Endothelial cell (in vitro differentiated cells): ENCODE measurements at regions not wholly inside any gene's neighbourhood (a gene's known extent, or its start where the extent isn't known, plus 50 kb on each side); places are given as distances from the start of the nearest gene placed in this dataset.

Experiments
- DNase-seq: peaks from one replicate; pipeline ENCODE4 v3.0.0; 2021; ENCODE audit warnings: low spot score
- H3K27ac Mint-ChIP-seq: one replicate; pipeline ENCODE4 v1.8.0; 2021; ENCODE audit warnings: mixed read lengths, inconsistent platforms; ENCODE audit not compliant: unreplicated experiment
- H3K27me3 Mint-ChIP-seq: one replicate; pipeline ENCODE4 v1.8.0; 2021; ENCODE audit warnings: mild to moderate bottlenecking, moderate library complexity, mixed read lengths, inconsistent platforms; ENCODE audit not compliant: unreplicated experiment
- H3K36me3 Mint-ChIP-seq: one replicate; pipeline ENCODE4 v1.8.0; 2021; ENCODE audit warnings: mild to moderate bottlenecking, low read depth, mixed read lengths, inconsistent platforms; ENCODE audit not compliant: unreplicated experiment
- H3K4me1 Mint-ChIP-seq: one replicate; pipeline ENCODE4 v1.8.0; 2021; ENCODE audit warnings: mild to moderate bottlenecking, mixed read lengths, inconsistent platforms; ENCODE audit not compliant: unreplicated experiment
- H3K4me3 Mint-ChIP-seq: one replicate; pipeline ENCODE4 v1.8.0; 2021; ENCODE audit warnings: mild to moderate bottlenecking, mixed read lengths, inconsistent platforms; ENCODE audit not compliant: unreplicated experiment
- H3K9me3 Mint-ChIP-seq: one replicate; pipeline ENCODE4 v1.8.0; 2021; ENCODE audit warnings: mixed read lengths, inconsistent platforms; ENCODE audit not compliant: unreplicated experiment
- TF ChIP-seq, protein P1 (sequence below): fragments of 200-600 bp; sonication (generic); IDR thresholded peaks from one replicate; pipeline ENCODE4 v1.5.0; 2021; ENCODE audit warnings: antibody characterized with exemption; ENCODE audit not compliant: unreplicated experiment

DNA sequence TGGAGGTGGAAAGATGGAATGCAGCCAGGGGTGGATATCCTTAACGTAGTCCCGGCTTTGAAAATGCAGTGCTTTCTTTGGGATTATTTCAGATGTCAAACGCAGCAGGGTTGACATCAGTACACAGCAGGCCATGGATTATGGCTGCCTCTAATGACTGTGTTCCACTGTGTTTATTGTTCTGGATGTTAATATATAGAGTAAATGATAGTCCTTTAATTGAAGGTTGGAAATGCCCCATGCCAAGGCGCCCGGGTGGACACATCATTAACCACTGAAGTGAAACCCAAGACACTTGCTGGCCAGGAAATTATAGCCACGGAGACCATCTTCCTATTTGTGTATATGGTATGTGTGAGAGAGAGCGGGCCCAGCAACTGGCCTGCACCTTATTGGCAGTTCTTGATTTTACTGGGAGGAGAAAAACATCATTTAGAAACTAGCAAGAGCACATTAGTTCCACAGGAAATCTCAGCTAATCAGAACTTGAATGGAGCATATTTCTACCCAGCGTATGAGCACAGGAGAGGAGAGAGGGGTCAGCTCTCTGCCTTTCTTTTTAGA, 254.9 kb upstream of the RASGRP1 start:
- Mint-ChIP-seq H3K27ac (no peak overlapping the region), H3K4me3 (no peak overlapping the region), H3K9me3 (no peaks in the 10 kb centered on the region), H3K27me3 (peaks cover 2% of the 10 kb centered on the region), H3K4me1 (no peaks in the 10 kb centered on the region), H3K36me3 (no peaks in the 10 kb centered on the region)
- no peak for DNase-seq
- TF ChIP-seq, protein P1, sequence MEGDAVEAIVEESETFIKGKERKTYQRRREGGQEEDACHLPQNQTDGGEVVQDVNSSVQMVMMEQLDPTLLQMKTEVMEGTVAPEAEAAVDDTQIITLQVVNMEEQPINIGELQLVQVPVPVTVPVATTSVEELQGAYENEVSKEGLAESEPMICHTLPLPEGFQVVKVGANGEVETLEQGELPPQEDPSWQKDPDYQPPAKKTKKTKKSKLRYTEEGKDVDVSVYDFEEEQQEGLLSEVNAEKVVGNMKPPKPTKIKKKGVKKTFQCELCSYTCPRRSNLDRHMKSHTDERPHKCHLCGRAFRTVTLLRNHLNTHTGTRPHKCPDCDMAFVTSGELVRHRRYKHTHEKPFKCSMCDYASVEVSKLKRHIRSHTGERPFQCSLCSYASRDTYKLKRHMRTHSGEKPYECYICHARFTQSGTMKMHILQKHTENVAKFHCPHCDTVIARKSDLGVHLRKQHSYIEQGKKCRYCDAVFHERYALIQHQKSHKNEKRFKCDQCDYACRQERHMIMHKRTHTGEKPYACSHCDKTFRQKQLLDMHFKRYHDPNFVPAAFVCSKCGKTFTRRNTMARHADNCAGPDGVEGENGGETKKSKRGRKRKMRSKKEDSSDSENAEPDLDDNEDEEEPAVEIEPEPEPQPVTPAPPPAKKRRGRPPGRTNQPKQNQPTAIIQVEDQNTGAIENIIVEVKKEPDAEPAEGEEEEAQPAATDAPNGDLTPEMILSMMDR, result no peak

DNA sequence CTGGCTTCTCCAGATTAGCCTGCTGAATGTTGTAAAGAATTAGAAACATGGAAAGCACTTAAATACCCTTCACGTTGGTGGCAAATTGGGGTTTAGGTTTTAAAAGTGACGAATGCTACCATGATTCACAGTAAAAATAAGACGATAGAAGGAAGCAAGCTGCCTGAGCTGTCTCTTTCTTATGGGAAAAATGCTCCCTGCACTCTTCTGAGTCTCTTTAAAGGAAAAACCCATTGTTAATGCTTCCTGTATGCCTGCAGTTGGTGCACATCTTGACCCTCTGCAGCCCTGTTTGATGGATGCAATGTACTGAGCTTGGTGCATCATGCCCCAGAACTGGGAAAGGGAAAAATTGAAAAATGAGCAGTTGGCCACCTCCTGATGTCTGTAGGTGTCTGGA, 258.6 kb upstream of the RASGRP1 start:
- Mint-ChIP-seq H3K36me3 (no peaks in the 10 kb centered on the region), H3K27me3 (peaks cover 2% of the 10 kb centered on the region), H3K27ac (no peak overlapping the region), H3K4me1 (no peaks in the 10 kb centered on the region), H3K4me3 (no peak overlapping the region), H3K9me3 (no peaks in the 10 kb centered on the region)
- DNase-seq, result no peak
- TF ChIP-seq, protein P1, result no peak

DNA sequence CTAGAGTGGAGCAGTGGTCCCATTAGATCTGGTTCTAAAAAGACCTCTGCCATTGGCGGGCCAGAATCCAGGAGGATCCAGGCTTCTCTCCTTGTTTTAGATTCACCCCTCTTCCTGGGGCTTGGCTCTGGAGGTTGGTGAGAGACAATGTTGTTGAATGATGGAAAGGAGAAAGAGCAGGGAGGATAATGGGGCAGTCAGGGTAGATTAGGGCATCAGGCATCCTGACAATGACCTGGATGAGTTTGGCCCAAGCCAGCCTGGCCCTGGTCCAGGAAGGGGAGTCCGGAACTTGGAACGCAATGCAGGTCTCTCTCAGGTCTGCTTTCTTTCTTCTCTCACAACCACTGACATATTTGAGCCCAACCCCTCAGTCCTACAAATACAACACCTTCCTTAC, 260.1 kb upstream of the RASGRP1 start:
- Mint-ChIP-seq H3K36me3 (no peaks in the 10 kb centered on the region), H3K27me3 (peaks cover 2% of the 10 kb centered on the region), H3K4me1 (no peaks in the 10 kb centered on the region), H3K27ac (no peak overlapping the region), H3K4me3 (no peak overlapping the region), H3K9me3 (no peaks in the 10 kb centered on the region)
- DNase-seq, result no peak
- TF ChIP-seq, protein P1, result no peak

DNA sequence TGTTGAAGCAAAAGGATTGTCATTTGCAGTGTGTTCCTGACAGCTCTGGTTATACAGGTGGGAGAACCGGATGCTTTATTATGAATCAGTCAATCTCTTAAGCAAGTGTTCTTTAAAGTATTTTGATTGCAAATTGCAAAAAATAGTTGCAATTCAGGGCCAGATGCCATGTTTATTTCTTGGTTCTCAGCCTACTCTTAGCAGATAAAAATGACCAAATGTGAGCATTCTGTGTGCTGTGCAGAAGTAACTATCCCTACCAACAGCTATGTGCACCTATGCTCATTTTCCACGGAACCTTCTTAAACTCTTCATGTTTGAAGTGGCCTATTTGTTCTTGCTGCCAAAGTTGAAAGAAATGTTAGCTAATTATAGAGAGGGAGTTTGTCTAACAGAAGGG, 262.3 kb upstream of the RASGRP1 start:
- no peaks in the 10 kb centered on the region for H3K4me1 Mint-ChIP-seq
- peaks cover 2% of the 10 kb centered on the region for H3K27me3 Mint-ChIP-seq
- TF ChIP-seq, protein P1, result no peak
- no peak for DNase-seq
- H3K36me3 Mint-ChIP-seq, result no peaks in the 10 kb centered on the region
- H3K27ac Mint-ChIP-seq, result no peak overlapping the region
- no peak overlapping the region for H3K4me3 Mint-ChIP-seq
- no peaks in the 10 kb centered on the region for H3K9me3 Mint-ChIP-seq

DNA sequence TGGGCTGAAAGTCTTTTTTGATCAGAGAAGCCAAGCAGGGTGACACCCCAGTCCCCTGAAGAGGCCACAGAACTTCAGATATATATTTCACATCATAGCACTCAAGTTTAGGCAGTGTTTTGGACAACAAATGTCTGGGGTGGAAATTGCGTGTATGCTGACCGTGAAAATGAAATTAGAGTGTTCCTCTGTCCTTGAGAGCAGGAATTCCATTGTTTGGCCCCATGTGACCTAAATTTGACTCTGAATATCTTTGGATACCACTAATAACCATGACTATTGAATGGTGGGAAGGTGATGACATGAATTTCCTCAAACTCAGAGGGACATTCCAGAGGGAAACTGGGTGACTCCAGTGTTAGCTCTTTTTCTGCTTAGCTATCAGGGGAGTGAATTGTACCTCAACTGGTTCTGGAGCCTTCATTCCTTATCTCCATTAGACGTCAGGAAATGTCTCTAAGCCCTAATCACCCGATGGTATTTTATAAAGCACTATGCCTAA, 263.5 kb upstream of the RASGRP1 start:
- DNase-seq, result no peak

More for the DNA sequence above, 263.5 kb upstream of the RASGRP1 start:
- peaks cover 2% of the 10 kb centered on the region for H3K27me3 Mint-ChIP-seq
- H3K9me3 Mint-ChIP-seq, result no peaks in the 10 kb centered on the region
- no peaks in the 10 kb centered on the region for H3K4me1 Mint-ChIP-seq
- H3K4me3 Mint-ChIP-seq, result no peak overlapping the region
- H3K36me3 Mint-ChIP-seq, result no peaks in the 10 kb centered on the region
- TF ChIP-seq, protein P1, result no peak
- no peak overlapping the region for H3K27ac Mint-ChIP-seq
